H1 (cell line): ENCODE measurements at regions not wholly inside any gene's neighbourhood (a gene's known extent, or its start where the extent isn't known, plus 50 kb on each side); places are given as distances from the start of the nearest gene placed in this dataset.

ENCODE experiments used
- BACH1 ChIP-seq: IDR thresholded peaks from 2 replicates; pipeline ENCODE4 v1.6.1; 2012; ENCODE audit warnings: low read length, improper control_type of control experiment
- CHD7 ChIP-seq: fragments of 300-600 bp; sonication (generic); IDR thresholded peaks from 2 replicates; pipeline ENCODE4 v1.7.1; 2012; ENCODE audit warnings: low read length, moderate library complexity, mild to moderate bottlenecking, inconsistent platforms; ENCODE audit not compliant: insufficient replicate concordance
- CTCF ChIP-seq, 3 experiments: IDR thresholded peaks; 1 replicate in 2 of 3; 2 replicates in 1 of 3; pipeline versions ENCODE4 v1.5.1 to v1.6.1; 2011; ENCODE audit warnings: low read length in 3 of 3, mild to moderate bottlenecking in 3 of 3, inconsistent platforms in 2 of 3, low read depth in 1 of 3, moderate library complexity in 1 of 3; ENCODE audit not compliant: insufficient read depth in 1 of 3; ENCODE audit errors: control extremely low read depth in 1 of 3
- EGR1 ChIP-seq: IDR thresholded peaks from 2 replicates; pipeline ENCODE4 v1.6.1; 2011; ENCODE audit warnings: low read depth, low read length, borderline replicate concordance
- EP300 ChIP-seq, 2 experiments: IDR thresholded peaks; 1 replicate in 1 of 2; 2 replicates in 1 of 2; pipeline ENCODE4 v1.6.1; 2011 to 2012; ENCODE audit warnings: low read depth in 2 of 2, low read length in 2 of 2, mild to moderate bottlenecking in 2 of 2, borderline replicate concordance in 1 of 2, inconsistent platforms in 1 of 2, moderate library complexity in 1 of 2
- GABPA ChIP-seq: IDR thresholded peaks from 2 replicates; pipeline ENCODE4 v1.6.1; 2011; ENCODE audit warnings: mild to moderate bottlenecking, low read length, moderate library complexity, borderline replicate concordance; ENCODE audit not compliant: insufficient read depth
- POLR2AphosphoS5 ChIP-seq: IDR thresholded peaks from 2 replicates; pipeline ENCODE4 v1.6.1; 2011; ENCODE audit warnings: low read depth, low read length
- RAD21 ChIP-seq, 2 experiments: IDR thresholded peaks in 1 of 2; conservative IDR thresholded peaks in 1 of 2; 2 replicates each; pipeline ENCODE4 v1.6.1; 2011; ENCODE audit warnings: low read depth in 2 of 2, low read length in 2 of 2, improper control_type of control experiment in 1 of 2, inconsistent platforms in 1 of 2, mild to moderate bottlenecking in 1 of 2, moderate library complexity in 1 of 2
- RXRA ChIP-seq: IDR thresholded peaks from 2 replicates; pipeline ENCODE4 v1.6.1; 2011; ENCODE audit warnings: low read depth, mild to moderate bottlenecking, low read length, moderate library complexity; ENCODE audit not compliant: insufficient read depth
- SUZ12 ChIP-seq: fragments of 200-600 bp; sonication (generic); IDR thresholded peaks from 2 replicates; pipeline ENCODE4 v1.6.1; 2012; ENCODE audit warnings: mild to moderate bottlenecking, inconsistent platforms, low read length, moderate library complexity, mixed read lengths
- TAF1 ChIP-seq: IDR thresholded peaks from 2 replicates; pipeline ENCODE4 v1.6.1; 2011; ENCODE audit warnings: mild to moderate bottlenecking, low read depth, low read length
- TCF12 ChIP-seq: IDR thresholded peaks from 2 replicates; pipeline ENCODE4 v1.6.1; 2011; ENCODE audit warnings: low read depth, mild to moderate bottlenecking, low read length
- YY1 ChIP-seq: IDR thresholded peaks from 2 replicates; pipeline ENCODE4 v1.6.1; 2011; ENCODE audit warnings: low read depth, mild to moderate bottlenecking, low read length

DNA sequence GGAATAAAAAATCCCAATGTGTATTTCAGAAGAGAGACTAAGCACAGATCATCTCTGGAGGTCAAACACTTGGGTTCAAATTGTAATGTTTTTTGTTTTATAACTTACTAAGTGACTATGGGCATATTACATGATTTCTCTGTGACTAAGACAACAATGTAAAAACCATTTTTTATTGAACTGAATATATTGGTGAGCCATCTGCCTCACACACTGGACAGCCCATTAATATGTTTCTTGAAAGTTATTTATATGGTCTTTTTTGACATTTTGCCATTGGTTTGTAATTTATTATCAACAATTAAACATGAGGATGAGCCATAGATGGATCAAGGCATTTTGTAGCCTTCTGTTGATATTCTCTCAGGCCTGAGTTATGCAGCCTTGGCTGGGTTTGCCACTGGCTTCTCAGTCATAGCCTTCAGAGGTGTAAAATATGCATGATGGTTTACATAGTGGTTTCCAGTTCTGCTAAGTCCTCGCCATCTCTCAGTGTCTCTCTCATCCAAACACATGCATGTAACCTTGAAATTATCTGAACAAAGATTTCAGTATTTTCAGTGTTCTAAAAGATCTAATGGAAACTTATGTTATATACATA lies 997.2 kb downstream of the DIPK2A start:
- TF ChIP-seq YY1: no peak
- no peak for TF ChIP-seq EP300 (IDR thresholded peaks at IDR 0.05; ENCODE audit: borderline replicate concordance in 1 of 2, low read depth in 2 of 2, low read length in 2 of 2)
- no peak for TF ChIP-seq CTCF (IDR thresholded peaks at IDR 0.05; ENCODE audit: control extremely low read depth in 1 of 3, insufficient read depth in 1 of 3, low read depth in 1 of 3, low read length in 3 of 3)
- no peak for TF ChIP-seq EGR1
- no peak for TF ChIP-seq TAF1
- no peak for TF ChIP-seq CHD7
- no peak for TF ChIP-seq POLR2AphosphoS5
- TF ChIP-seq SUZ12: no peak
- TF ChIP-seq TCF12: no peak
- no peak for TF ChIP-seq RAD21 (IDR thresholded peaks at IDR 0.05 in 1 of 2, conservative IDR thresholded peaks at IDR 0.05 in 1 of 2; ENCODE audit: low read depth in 2 of 2, low read length in 2 of 2)
- TF ChIP-seq RXRA: no peak
- TF ChIP-seq BACH1: no peak
- TF ChIP-seq GABPA: no peak
